ENCODE measurements at regions not wholly inside any gene's neighbourhood (a gene's known extent, or its start where the extent isn't known, plus 50 kb on each side); places are given as distances from the start of the nearest gene placed in this dataset.

DNA sequence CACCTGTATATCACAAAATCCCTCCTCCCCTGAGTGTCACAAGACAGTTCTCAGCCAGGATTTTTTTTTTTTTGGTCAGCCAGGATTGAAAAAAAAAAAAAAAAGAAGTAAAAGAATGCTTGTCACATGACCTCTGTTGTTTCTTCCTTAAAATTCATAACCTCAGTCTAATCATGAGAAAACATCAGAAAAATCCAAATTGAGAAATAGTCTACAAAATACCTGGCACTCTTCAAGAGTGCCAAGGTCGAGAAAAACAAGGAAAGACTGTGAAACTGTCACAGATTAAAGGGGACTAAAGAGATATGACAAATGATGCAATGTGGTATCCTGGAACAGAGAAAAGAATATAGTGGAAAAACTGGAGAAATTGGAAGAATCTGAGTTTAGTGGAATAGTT lies 58.5 kb upstream of the SUB1 start:
- H3K4me3 ChIP-seq (ENCODE audit: low read length) = no peak overlapping the region
- H4K20me1 ChIP-seq (ENCODE audit: low read length) = no peaks in the 10 kb centered on the region
- H3K9ac ChIP-seq (ENCODE audit: low read length) = no peak overlapping the region
- H3K9me2 ChIP-seq (replicated peaks; ENCODE audit: low read length) = no peaks in the 10 kb centered on the region
- H3K36me3 ChIP-seq (ENCODE audit: low read depth, low read length) = no peaks in the 10 kb centered on the region
- no TSS peak for BruUV-seq (replicated peaks)
- ChIA-PET CTCF (no interaction called here), POLR2A (ENCODE audit: unreplicated experiment) (no interaction called here)
- intact Hi-C loops (cut with micrococcal nuclease) = no loop called here
- no peak overlapping the region for H3K4me2 ChIP-seq (ENCODE audit: low read length)
- TF ChIP-seq EZH2phosphoT487 (IDR thresholded peaks at IDR 0.05; ENCODE audit: borderline replicate concordance, low read length) (no peak), EZH2 (IDR thresholded peaks at IDR 0.05; ENCODE audit: low read length, unreplicated experiment) (no peak)
- TF ChIP-seq, protein P1, sequence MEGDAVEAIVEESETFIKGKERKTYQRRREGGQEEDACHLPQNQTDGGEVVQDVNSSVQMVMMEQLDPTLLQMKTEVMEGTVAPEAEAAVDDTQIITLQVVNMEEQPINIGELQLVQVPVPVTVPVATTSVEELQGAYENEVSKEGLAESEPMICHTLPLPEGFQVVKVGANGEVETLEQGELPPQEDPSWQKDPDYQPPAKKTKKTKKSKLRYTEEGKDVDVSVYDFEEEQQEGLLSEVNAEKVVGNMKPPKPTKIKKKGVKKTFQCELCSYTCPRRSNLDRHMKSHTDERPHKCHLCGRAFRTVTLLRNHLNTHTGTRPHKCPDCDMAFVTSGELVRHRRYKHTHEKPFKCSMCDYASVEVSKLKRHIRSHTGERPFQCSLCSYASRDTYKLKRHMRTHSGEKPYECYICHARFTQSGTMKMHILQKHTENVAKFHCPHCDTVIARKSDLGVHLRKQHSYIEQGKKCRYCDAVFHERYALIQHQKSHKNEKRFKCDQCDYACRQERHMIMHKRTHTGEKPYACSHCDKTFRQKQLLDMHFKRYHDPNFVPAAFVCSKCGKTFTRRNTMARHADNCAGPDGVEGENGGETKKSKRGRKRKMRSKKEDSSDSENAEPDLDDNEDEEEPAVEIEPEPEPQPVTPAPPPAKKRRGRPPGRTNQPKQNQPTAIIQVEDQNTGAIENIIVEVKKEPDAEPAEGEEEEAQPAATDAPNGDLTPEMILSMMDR (conservative IDR thresholded peaks at IDR 0.05; ENCODE audit: low read depth, low read length) = no peak
- DNase-seq (no peak), ATAC-seq (no peak)
- peaks cover 21% of the 10 kb centered on the region for H3K4me1 ChIP-seq (ENCODE audit: insufficient read depth, low read length)
- H3K79me2 ChIP-seq (ENCODE audit: low read length) = no peaks in the 10 kb centered on the region
- H3K27me3 ChIP-seq (ENCODE audit: low read length) = no peaks in the 10 kb centered on the region
- no peak overlapping the region for H2AFZ ChIP-seq (ENCODE audit: low read length)
- H3K9me3 ChIP-seq (ENCODE audit: low read length) = no peaks in the 10 kb centered on the region
- H3K27ac ChIP-seq (ENCODE audit: low read length) = no peak overlapping the region
- H3F3A ChIP-seq (ENCODE audit: low read length, unreplicated experiment) = no peaks in the 10 kb centered on the region

DNA sequence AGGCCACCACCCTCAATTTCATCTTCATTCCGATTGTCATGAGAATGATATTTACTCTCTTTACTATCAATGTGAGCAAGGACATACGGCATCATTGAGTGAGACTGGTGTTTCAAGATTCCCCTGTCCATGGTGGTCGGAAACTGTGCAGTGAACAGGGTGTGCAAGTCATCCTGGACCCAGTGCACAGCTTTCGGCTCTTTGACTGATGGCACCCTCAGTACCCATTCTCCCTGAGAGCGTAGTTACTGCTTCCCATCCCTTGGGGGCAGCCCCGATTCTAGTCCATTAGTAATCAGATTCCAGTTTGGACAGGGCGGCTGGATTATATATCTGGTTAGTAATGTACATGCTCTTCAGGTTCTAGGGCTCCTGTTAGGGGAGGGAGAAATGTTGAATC lies 61.7 kb upstream of the SUB1 start:
- Histone ChIP-seq H3K9ac (ENCODE audit: low read length) (no peak overlapping the region), H3K4me2 (ENCODE audit: low read length) (no peak overlapping the region), H3K79me2 (ENCODE audit: low read length) (no peaks in the 10 kb centered on the region), H2AFZ (ENCODE audit: low read length) (no peak overlapping the region), H3K4me1 (ENCODE audit: insufficient read depth, low read length) (peaks cover 24% of the 10 kb centered on the region; the same call in 1 of the 2 replicates), H3K4me3 (ENCODE audit: low read length) (no peak overlapping the region), H3K36me3 (ENCODE audit: low read depth, low read length) (no peaks in the 10 kb centered on the region), H3K27ac (ENCODE audit: low read length) (no peak overlapping the region), H4K20me1 (ENCODE audit: low read length) (no peaks in the 10 kb centered on the region), H3K9me2 (replicated peaks; ENCODE audit: low read length) (no peaks in the 10 kb centered on the region), H3K27me3 (ENCODE audit: low read length) (no peaks in the 10 kb centered on the region), H3K9me3 (ENCODE audit: low read length) (no peaks in the 10 kb centered on the region), H3F3A (ENCODE audit: low read length, unreplicated experiment) (no peaks in the 10 kb centered on the region)
- TF ChIP-seq, protein P1 (conservative IDR thresholded peaks at IDR 0.05; ENCODE audit: low read depth, low read length) = 0 out of 2 replicates have a peak, but pooled peaks have one; percentile 13
- TF ChIP-seq EZH2phosphoT487 (IDR thresholded peaks at IDR 0.05; ENCODE audit: borderline replicate concordance, low read length) = no peak
- no TSS peak for BruUV-seq (replicated peaks)
- intact Hi-C loops (cut with micrococcal nuclease) = no loop called here
- ATAC-seq (peak; percentile 40), DNase-seq (peak; percentile 31)
- ChIA-PET POLR2A (ENCODE audit: unreplicated experiment) (no interaction called here), CTCF (no interaction called here)

- Histone ChIP-seq H3K4me3 (ENCODE audit: low read length) (no peak overlapping the region), H3K9me3 (ENCODE audit: low read length) (no peaks in the 10 kb centered on the region), H3K4me1 (ENCODE audit: insufficient read depth, low read length) (peaks cover 24% of the 10 kb centered on the region; the same call in 1 of the 2 replicates), H4K20me1 (ENCODE audit: low read length) (no peaks in the 10 kb centered on the region), H3K9ac (ENCODE audit: low read length) (no peak overlapping the region), H3K27ac (ENCODE audit: low read length) (peak overlapping the region; percentile 60), H2AFZ (ENCODE audit: low read length) (peak overlapping the region; percentile 32), H3F3A (ENCODE audit: low read length, unreplicated experiment) (no peaks in the 10 kb centered on the region), H3K9me2 (replicated peaks; ENCODE audit: low read length) (no peaks in the 10 kb centered on the region), H3K36me3 (ENCODE audit: low read depth, low read length) (no peaks in the 10 kb centered on the region), H3K4me2 (ENCODE audit: low read length) (0 out of 2 replicates have a peak overlapping the region, but pooled peaks have one; percentile 27), H3K27me3 (ENCODE audit: low read length) (no peaks in the 10 kb centered on the region), H3K79me2 (ENCODE audit: low read length) (no peaks in the 10 kb centered on the region)
- ChIA-PET CTCF (no interaction called here), POLR2A (ENCODE audit: unreplicated experiment) (interaction anchor here (0.6 kb wide), 1 partner anchor 12 kb away, joined by 4 read pairs; no protein-coding TSS in a partner anchor)
- DNase-seq (peak; percentile 86), ATAC-seq (peak; percentile 96)
- intact Hi-C loops (cut with micrococcal nuclease) = no loop called here
- BruUV-seq (replicated peaks) = no TSS peak
- TF ChIP-seq EZH2phosphoT487 (IDR thresholded peaks at IDR 0.05; ENCODE audit: borderline replicate concordance, low read length) = no peak
- TF ChIP-seq, protein P1 (conservative IDR thresholded peaks at IDR 0.05; ENCODE audit: low read depth, low read length) = no peak
- no peak for TF ChIP-seq EZH2 (IDR thresholded peaks at IDR 0.05; ENCODE audit: low read length, unreplicated experiment)
These were observed 62.8 kb upstream of the SUB1 start for GRCh38 chr5:32522429-32523143.
